Heart right ventricle (tissue), 16 donors: ENCODE measurements at regions not wholly inside any gene's neighbourhood (a gene's known extent, or its start where the extent isn't known, plus 50 kb on each side); places are given as distances from the start of the nearest gene placed in this dataset.

Experiments
- ATAC-seq, 8 donors: fragments of 200-7000 bp; cut with Tn5 transposase; one replicate each; pipeline ENCODE4 v1.9.1; 2020; ENCODE audit warnings: mild to moderate bottlenecking in 8 of 8, moderate library complexity in 8 of 8, moderate number of reproducible peaks in 1 of 8
- DNase-seq, 2 donors: peaks; one replicate each; pipeline ENCODE4 v3.0.0-alpha.2; 2020
- H3K27ac ChIP-seq, 10 donors: fragments of 200-600 bp; sonication (generic) in 2 of 10; one replicate each; pipeline versions ENCODE4 v1.5.0 to v1.8.0; 2020 to 2022; ENCODE audit warnings: mild to moderate bottlenecking in 3 of 10
- H3K27me3 ChIP-seq, 7 donors: fragments of 200-600 bp; one replicate each; pipeline ENCODE4 v1.8.0; 2021 to 2022; ENCODE audit warnings: mild to moderate bottlenecking in 2 of 7
- H3K36me3 ChIP-seq, 9 donors: fragments of 200-600 bp; sonication (generic) in 1 of 9; one replicate each; pipeline versions ENCODE4 v1.5.0 to v1.8.0; 2020 to 2022; ENCODE audit warnings: mild to moderate bottlenecking in 2 of 9
- H3K4me1 ChIP-seq, 9 donors: fragments of 200-600 bp; sonication (generic) in 1 of 9; one replicate each; pipeline versions ENCODE4 v1.5.0 to v1.8.0; 2020 to 2022; ENCODE audit warnings: mild to moderate bottlenecking in 4 of 9
- H3K4me3 ChIP-seq, 10 donors: fragments of 200-600 bp; sonication (generic) in 2 of 10; one replicate each; pipeline versions ENCODE4 v1.5.0 to v1.8.0; 2020 to 2022; ENCODE audit warnings: mild to moderate bottlenecking in 7 of 10, moderate library complexity in 2 of 10
- H3K9me3 ChIP-seq, 11 donors: fragments of 200-600 bp in 10 of 11; sonication (generic) in 2 of 11; one replicate each; pipeline versions ENCODE4 v1.5.0 to v1.8.0; 2013 to 2022; ENCODE audit warnings: mild to moderate bottlenecking in 2 of 11, control low read depth in 1 of 11, moderate library complexity in 1 of 11
- WGBS, 2 donors: extraction: QIAGEN DNeasy Blood & Tissue Kit; methylation state at CpG; one replicate each; pipeline ENCODE4 v1.1.7; 2013; ENCODE audit warnings: inconsistent platforms in 1 of 2; 5-methylcytosine and 5-hydroxymethylcytosine counted together
- intact Hi-C, 10 donors: fragments of 100-400 bp; cut with DNase I; formaldehyde crosslinking; loops; one replicate each; pipeline versions ENCODE4 v1.11.1 to v1.14.2; 2022
- TF ChIP-seq, protein P1 (sequence below), 9 donors: fragments of 200-600 bp; sonication (generic) in 2 of 9; IDR thresholded peaks; one replicate each; pipeline versions ENCODE4 v1.5.0 to v1.8.0; 2021 to 2022; ENCODE audit warnings: antibody characterized with exemption in 9 of 9, mild to moderate bottlenecking in 5 of 9, moderate library complexity in 1 of 9
- donor health status: Arrhythmogenic right ventricular cardiomyopathy.
- donor health status: ischemic (EF 13 %, LVEDD 7.1; RV severe dilation, severe dysfunction).
- donor health status: healthy with polysubstance abuse.
- donor health status: DM: no; HTN: yes; CAD: no.
- donor health status: DM: no; HTN: no; CAD: no.
- donor health status: ischemic (EF 25% LVEDD 6.9; RV normal size, moderate dysfunction).
- donor health status: ischemic (EF 25% LVEDD 5.7; RV mildly dilated, moderate dysfunction).
- donor health status: healthy.
- donor health status: DM: yes; HTN: yes; CAD: no.
- donor health status: Ischemic cardiomyopathy.
- donor health status: ischemic (EF 35%, LVEDD 5.7; RV mildly dilated, moderate dysfunction).
- donor health status: nonischemic (EF 11% LVEDD 7.7; RV severe dilation, severe dysfunction).
- donor health status: DM: yes; HTN: yes; CAD: no.
- donor health status: PGD.
- donor health status: ischemic (EF 29% LVEDD 5.4; RV normal size, mild dysfunction).
- donor health status: nonischemic (EF 23%, LVEDD 6.1; RV moderate dilation, normal function).

DNA sequence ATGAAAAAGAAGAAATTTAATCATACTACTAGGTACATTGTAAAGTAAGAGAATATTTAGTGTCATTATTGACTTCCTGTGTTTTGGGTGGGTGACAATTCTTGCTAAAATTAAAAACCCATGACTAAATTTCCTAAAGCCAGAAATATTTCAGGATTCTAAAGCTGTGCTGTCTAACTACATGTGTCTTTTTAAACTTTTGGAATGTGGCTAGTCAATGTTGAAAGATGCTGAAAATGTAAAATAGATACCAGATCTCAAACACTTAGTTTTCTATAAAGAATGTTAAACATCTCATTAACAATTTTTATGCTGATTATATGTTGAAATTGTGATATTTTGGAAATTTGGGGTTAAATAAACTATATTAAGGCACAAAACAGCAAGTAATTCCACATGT lies 308.9 kb upstream of the TMCO5A start:
- peaks cover 0 to 6% (median 0%) of the 10 kb centered on the region in 11 donors for H3K9me3 ChIP-seq
- no peak for ATAC-seq
- DNase-seq, result no peak

DNA sequence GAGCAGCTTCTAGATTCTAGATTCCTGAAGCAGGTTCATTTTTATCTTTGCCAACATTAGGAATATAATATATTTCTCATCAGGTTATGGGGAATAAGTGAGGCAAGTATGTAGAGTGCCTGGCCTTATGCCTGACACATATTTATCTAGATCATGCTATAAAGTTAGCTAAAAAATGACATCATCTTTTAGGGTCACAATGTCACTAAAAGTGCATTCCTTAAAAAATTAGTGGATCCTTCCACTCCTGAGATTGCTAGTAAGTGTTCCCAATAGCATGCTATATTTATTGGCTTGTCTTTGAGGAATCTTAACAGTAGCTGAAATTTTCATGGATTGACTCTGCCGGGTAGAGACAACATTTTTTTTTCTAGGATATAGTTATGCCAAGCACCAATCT lies 305.9 kb upstream of the TMCO5A start:
- no peaks in the 10 kb centered on the region for H3K9me3 ChIP-seq
- H3K27ac ChIP-seq, result no peak overlapping the region
- no peaks in the 10 kb centered on the region for H3K27me3 ChIP-seq
- DNase-seq (no peak), ATAC-seq (no peak)
- no peaks in the 10 kb centered on the region for H3K4me1 ChIP-seq
- H3K4me3 ChIP-seq, result no peak overlapping the region
- WGBS, 2 donors, result 77% methylated on average over 1 of the region's 1 CpG
- H3K36me3 ChIP-seq, result no peaks in the 10 kb centered on the region
- intact Hi-C loops, result no loop called here
- TF ChIP-seq, protein P1, sequence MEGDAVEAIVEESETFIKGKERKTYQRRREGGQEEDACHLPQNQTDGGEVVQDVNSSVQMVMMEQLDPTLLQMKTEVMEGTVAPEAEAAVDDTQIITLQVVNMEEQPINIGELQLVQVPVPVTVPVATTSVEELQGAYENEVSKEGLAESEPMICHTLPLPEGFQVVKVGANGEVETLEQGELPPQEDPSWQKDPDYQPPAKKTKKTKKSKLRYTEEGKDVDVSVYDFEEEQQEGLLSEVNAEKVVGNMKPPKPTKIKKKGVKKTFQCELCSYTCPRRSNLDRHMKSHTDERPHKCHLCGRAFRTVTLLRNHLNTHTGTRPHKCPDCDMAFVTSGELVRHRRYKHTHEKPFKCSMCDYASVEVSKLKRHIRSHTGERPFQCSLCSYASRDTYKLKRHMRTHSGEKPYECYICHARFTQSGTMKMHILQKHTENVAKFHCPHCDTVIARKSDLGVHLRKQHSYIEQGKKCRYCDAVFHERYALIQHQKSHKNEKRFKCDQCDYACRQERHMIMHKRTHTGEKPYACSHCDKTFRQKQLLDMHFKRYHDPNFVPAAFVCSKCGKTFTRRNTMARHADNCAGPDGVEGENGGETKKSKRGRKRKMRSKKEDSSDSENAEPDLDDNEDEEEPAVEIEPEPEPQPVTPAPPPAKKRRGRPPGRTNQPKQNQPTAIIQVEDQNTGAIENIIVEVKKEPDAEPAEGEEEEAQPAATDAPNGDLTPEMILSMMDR (IDR thresholded peaks at IDR 0.05), result no peak

More for the DNA sequence above, 308.9 kb upstream of the TMCO5A start:
- Histone ChIP-seq H3K4me1 (no peaks in the 10 kb centered on the region), H3K4me3 (no peak overlapping the region), H3K27ac (no peak overlapping the region), H3K27me3 (no peaks in the 10 kb centered on the region), H3K36me3 (no peaks in the 10 kb centered on the region)
- intact Hi-C loops, result no loop called here
- TF ChIP-seq, protein P1 (IDR thresholded peaks at IDR 0.05), result no peak

DNA sequence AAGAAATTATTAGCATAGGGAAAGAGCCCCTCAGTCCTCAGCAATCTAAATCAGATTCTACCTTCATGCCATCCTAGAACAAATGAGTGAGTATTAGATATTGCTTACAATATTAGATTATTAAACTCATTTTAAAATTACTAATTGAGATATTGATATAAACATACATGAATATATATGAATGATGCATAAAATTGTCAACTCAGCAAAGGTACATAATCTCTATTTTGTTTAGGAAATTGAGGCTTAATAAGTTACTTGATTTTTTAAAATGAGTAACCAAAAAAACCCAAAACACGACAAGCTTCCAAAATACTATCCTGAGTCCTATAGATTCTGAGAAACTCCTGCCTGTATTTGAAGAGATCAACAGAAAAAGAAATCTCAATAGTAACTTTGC lies 297.7 kb upstream of the TMCO5A start:
- WGBS, 2 donors, result 73 to 77% methylated on average over 1 of the region's 1 CpG

DNA sequence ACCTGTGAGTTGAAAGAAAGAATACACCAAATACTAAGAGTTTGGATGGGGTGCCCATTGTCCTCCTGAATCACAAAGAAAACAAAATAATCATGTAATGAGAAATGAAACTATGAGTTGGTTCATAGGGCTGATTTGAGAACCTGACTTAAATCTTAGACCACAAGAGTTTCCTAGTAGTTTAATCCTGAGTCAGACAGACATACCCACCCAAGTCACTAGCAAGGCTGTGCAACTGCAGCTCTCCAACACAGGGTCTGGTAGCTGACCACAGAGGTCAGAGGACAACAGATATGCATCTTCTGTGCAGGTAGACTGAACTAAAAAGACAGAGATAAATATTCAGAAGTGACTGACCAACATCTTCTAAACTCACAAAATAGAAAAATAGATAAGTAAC lies 296.3 kb upstream of the TMCO5A start:
- Histone ChIP-seq H3K9me3 (peaks cover 0 to 8% (median 0%) of the 10 kb centered on the region in 11 donors), H3K4me3 (no peak overlapping the region), H3K4me1 (no peaks in the 10 kb centered on the region), H3K27me3 (no peaks in the 10 kb centered on the region), H3K36me3 (no peaks in the 10 kb centered on the region), H3K27ac (no peak overlapping the region)
- TF ChIP-seq, protein P1 (IDR thresholded peaks at IDR 0.05), result no peak
- intact Hi-C loops, result no loop called here
- ATAC-seq (no peak), DNase-seq (no peak)

More for the DNA sequence above, 297.7 kb upstream of the TMCO5A start:
- DNase-seq, result no peak
- H3K4me3 ChIP-seq, result no peak overlapping the region
- no peak overlapping the region for H3K27ac ChIP-seq
- H3K36me3 ChIP-seq, result no peaks in the 10 kb centered on the region
- peaks cover 0 to 8% (median 0%) of the 10 kb centered on the region in 11 donors for H3K9me3 ChIP-seq
- no peaks in the 10 kb centered on the region for H3K27me3 ChIP-seq
- H3K4me1 ChIP-seq, result no peaks in the 10 kb centered on the region
- TF ChIP-seq, protein P1 (IDR thresholded peaks at IDR 0.05), result no peak
- intact Hi-C loops, result no loop called here
- no peak for ATAC-seq

DNA sequence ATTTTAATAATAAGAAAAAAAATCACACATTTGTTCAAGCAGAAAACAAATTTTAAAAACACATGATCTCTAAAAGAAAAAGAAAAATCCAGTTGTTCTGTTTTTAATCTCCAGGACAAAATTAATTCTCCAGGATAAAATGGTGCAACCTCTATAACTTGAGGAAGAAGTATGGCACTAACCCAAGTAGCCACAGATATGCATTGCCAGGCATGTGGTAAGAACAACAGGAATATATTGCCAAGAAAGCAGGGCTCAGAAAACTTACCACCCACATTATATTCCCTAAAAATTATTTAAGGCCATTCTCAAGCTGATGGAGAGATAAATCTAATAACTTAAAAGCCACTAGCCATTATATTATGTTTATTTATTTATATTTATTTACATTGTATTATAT lies 295.7 kb upstream of the TMCO5A start:
- TF ChIP-seq, protein P1 (IDR thresholded peaks at IDR 0.05), result no peak
- H3K4me3 ChIP-seq, result no peak overlapping the region
- ATAC-seq (no peak), DNase-seq (no peak)
- peaks cover 0 to 8% (median 0%) of the 10 kb centered on the region in 11 donors for H3K9me3 ChIP-seq
- intact Hi-C loops, result no loop called here
- H3K36me3 ChIP-seq, result no peaks in the 10 kb centered on the region
- no peaks in the 10 kb centered on the region for H3K27me3 ChIP-seq
- no peak overlapping the region for H3K27ac ChIP-seq
- H3K4me1 ChIP-seq, result no peaks in the 10 kb centered on the region
